ENCODE measurements at regions not wholly inside any gene's neighbourhood (a gene's known extent, or its start where the extent isn't known, plus 50 kb on each side); places are given as distances from the start of the nearest gene placed in this dataset.

GRCh38 chr18:6465281-6465680, 50.6 kb upstream of the L3MBTL4 start:
- no peak for DNase-seq

- no peak for DNase-seq
These were observed 61.5 kb upstream of the L3MBTL4 start for GRCh38 chr18:6476190-6476589.

- no peak for DNase-seq
These were observed 62.2 kb upstream of the L3MBTL4 start for GRCh38 chr18:6476880-6477279.

- DNase-seq: no peak
These were observed 63.4 kb upstream of the L3MBTL4 start for GRCh38 chr18:6478121-6478520.

GRCh38 chr18:6479699-6480098, 65.0 kb upstream of the L3MBTL4 start:
- no peak for DNase-seq

GRCh38 chr18:6482198-6482977, 67.7 kb upstream of the L3MBTL4 start:
- DNase-seq: peak; percentile 17

- DNase-seq: no peak
These were observed 69.9 kb upstream of the L3MBTL4 start for GRCh38 chr18:6484659-6485058.

GRCh38 chr18:6486313-6486712, 71.6 kb upstream of the L3MBTL4 start:
- DNase-seq: no peak

- DNase-seq: no peak
These were observed 72.2 kb upstream of the L3MBTL4 start for GRCh38 chr18:6486764-6487426.

GRCh38 chr18:6487968-6488367, 73.3 kb upstream of the L3MBTL4 start:
- no peak for DNase-seq

- DNase-seq: no peak
These were observed 74.2 kb upstream of the L3MBTL4 start for GRCh38 chr18:6488956-6489355.

GRCh38 chr18:6489977-6490376, 75.3 kb upstream of the L3MBTL4 start:
- no peak for DNase-seq

- no peak for DNase-seq
These were observed 78.5 kb upstream of the L3MBTL4 start for GRCh38 chr18:6493194-6493593.

- DNase-seq: no peak
These were observed 80.8 kb upstream of the L3MBTL4 start for GRCh38 chr18:6495536-6495935.

- no peak for DNase-seq
These were observed 82.8 kb upstream of the L3MBTL4 start for GRCh38 chr18:6497543-6497942.

GRCh38 chr18:6498289-6498856, 83.7 kb upstream of the L3MBTL4 start:
- no peak for DNase-seq

GRCh38 chr18:6504605-6505497, 90.1 kb upstream of the L3MBTL4 start:
- no peak for DNase-seq

- DNase-seq: no peak
These were observed 90.8 kb upstream of the L3MBTL4 start for GRCh38 chr18:6505498-6505875.

GRCh38 chr18:6509417-6509816, 94.7 kb upstream of the L3MBTL4 start:
- no peak for DNase-seq

- no peak for DNase-seq
These were observed 95.1 kb upstream of the L3MBTL4 start for GRCh38 chr18:6509832-6510231.

- no peak for DNase-seq
These were observed 106.2 kb upstream of the L3MBTL4 start for GRCh38 chr18:6520901-6521300.

- peak; percentile 33 for DNase-seq
These were observed 107.2 kb upstream of the L3MBTL4 start for GRCh38 chr18:6521803-6522418.

GRCh38 chr18:6525604-6526003, 110.9 kb upstream of the L3MBTL4 start:
- no peak for DNase-seq
